ENCODE measurements at regions not wholly inside any gene's neighbourhood (a gene's known extent, or its start where the extent isn't known, plus 50 kb on each side); places are given as distances from the start of the nearest gene placed in this dataset.

GRCh38 chr6:12348530-12349511 lies 58.7 kb downstream of the EDN1 start:
- H3K36me3 ChIP-seq (ENCODE audit: insufficient read depth, low read length), result no peaks in the 10 kb centered on the region
- H2AFZ ChIP-seq (ENCODE audit: low read length, unreplicated experiment), result peak overlapping the region; percentile 27
- no peaks in the 10 kb centered on the region for H3K27me3 ChIP-seq (ENCODE audit: insufficient read depth, low read length)
- H3K27ac ChIP-seq (ENCODE audit: low read depth, low read length), result peak overlapping the region; percentile 55
- H3K4me3 ChIP-seq (ENCODE audit: low read depth, low read length), result no peak overlapping the region
- H3K79me2 ChIP-seq (ENCODE audit: control insufficient read depth, insufficient read depth, low read length, unreplicated experiment), result no peaks in the 10 kb centered on the region
- H3K4me1 ChIP-seq (ENCODE audit: control insufficient read depth, insufficient read depth, low read length, unreplicated experiment), result peaks cover 39% of the 10 kb centered on the region

GRCh38 chr6:12350644-12351170 lies 60.5 kb downstream of the EDN1 start:
- no peaks in the 10 kb centered on the region for H3K36me3 ChIP-seq (ENCODE audit: insufficient read depth, low read length)
- no peak overlapping the region for H3K4me3 ChIP-seq (ENCODE audit: low read depth, low read length)
- peaks cover 44% of the 10 kb centered on the region for H3K4me1 ChIP-seq (ENCODE audit: control insufficient read depth, insufficient read depth, low read length, unreplicated experiment)
- no peaks in the 10 kb centered on the region for H3K27me3 ChIP-seq (ENCODE audit: insufficient read depth, low read length)
- H3K79me2 ChIP-seq (ENCODE audit: control insufficient read depth, insufficient read depth, low read length, unreplicated experiment), result no peaks in the 10 kb centered on the region
- H2AFZ ChIP-seq (ENCODE audit: low read length, unreplicated experiment), result no peak overlapping the region
- no peak overlapping the region for H3K27ac ChIP-seq (ENCODE audit: low read depth, low read length)

GRCh38 chr6:12351672-12352071 lies 61.5 kb downstream of the EDN1 start:
- H3K36me3 ChIP-seq (ENCODE audit: insufficient read depth, low read length), result no peaks in the 10 kb centered on the region
- H3K4me1 ChIP-seq (ENCODE audit: control insufficient read depth, insufficient read depth, low read length, unreplicated experiment), result peaks cover 46% of the 10 kb centered on the region
- H2AFZ ChIP-seq (ENCODE audit: low read length, unreplicated experiment), result no peak overlapping the region
- no peaks in the 10 kb centered on the region for H3K79me2 ChIP-seq (ENCODE audit: control insufficient read depth, insufficient read depth, low read length, unreplicated experiment)
- H3K27me3 ChIP-seq (ENCODE audit: insufficient read depth, low read length), result no peaks in the 10 kb centered on the region
- H3K27ac ChIP-seq (ENCODE audit: low read depth, low read length), result no peak overlapping the region
- H3K4me3 ChIP-seq (ENCODE audit: low read depth, low read length), result no peak overlapping the region

GRCh38 chr6:12353731-12354130 lies 63.6 kb downstream of the EDN1 start:
- Histone ChIP-seq H2AFZ (ENCODE audit: low read length, unreplicated experiment) (no peak overlapping the region), H3K27ac (ENCODE audit: low read depth, low read length) (peak overlapping the region; percentile 88), H3K27me3 (ENCODE audit: insufficient read depth, low read length) (no peaks in the 10 kb centered on the region), H3K4me1 (ENCODE audit: control insufficient read depth, insufficient read depth, low read length, unreplicated experiment) (peaks cover 40% of the 10 kb centered on the region), H3K79me2 (ENCODE audit: control insufficient read depth, insufficient read depth, low read length, unreplicated experiment) (no peaks in the 10 kb centered on the region), H3K4me3 (ENCODE audit: low read depth, low read length) (no peak overlapping the region), H3K36me3 (ENCODE audit: insufficient read depth, low read length) (no peaks in the 10 kb centered on the region)

GRCh38 chr6:12354499-12354898 lies 64.3 kb downstream of the EDN1 start:
- Histone ChIP-seq H3K27ac (ENCODE audit: low read depth, low read length) (peak overlapping the region; percentile 88), H3K4me1 (ENCODE audit: control insufficient read depth, insufficient read depth, low read length, unreplicated experiment) (peaks cover 32% of the 10 kb centered on the region), H3K4me3 (ENCODE audit: low read depth, low read length) (peak overlapping the region; percentile 31; the same call in 1 of the 2 replicates), H2AFZ (ENCODE audit: low read length, unreplicated experiment) (no peak overlapping the region), H3K27me3 (ENCODE audit: insufficient read depth, low read length) (no peaks in the 10 kb centered on the region), H3K36me3 (ENCODE audit: insufficient read depth, low read length) (no peaks in the 10 kb centered on the region), H3K79me2 (ENCODE audit: control insufficient read depth, insufficient read depth, low read length, unreplicated experiment) (no peaks in the 10 kb centered on the region)

GRCh38 chr6:12355354-12355753 lies 65.2 kb downstream of the EDN1 start:
- no peaks in the 10 kb centered on the region for H3K36me3 ChIP-seq (ENCODE audit: insufficient read depth, low read length)
- peak overlapping the region; percentile 88 for H3K27ac ChIP-seq (ENCODE audit: low read depth, low read length)
- H3K4me1 ChIP-seq (ENCODE audit: control insufficient read depth, insufficient read depth, low read length, unreplicated experiment), result peaks cover 30% of the 10 kb centered on the region
- no peaks in the 10 kb centered on the region for H3K27me3 ChIP-seq (ENCODE audit: insufficient read depth, low read length)
- H2AFZ ChIP-seq (ENCODE audit: low read length, unreplicated experiment), result peak overlapping the region; percentile 11
- H3K79me2 ChIP-seq (ENCODE audit: control insufficient read depth, insufficient read depth, low read length, unreplicated experiment), result no peaks in the 10 kb centered on the region
- H3K4me3 ChIP-seq (ENCODE audit: low read depth, low read length), result no peak overlapping the region

- H3K36me3 ChIP-seq (ENCODE audit: insufficient read depth, low read length), result no peaks in the 10 kb centered on the region
- H3K4me1 ChIP-seq (ENCODE audit: control insufficient read depth, insufficient read depth, low read length, unreplicated experiment), result peaks cover 30% of the 10 kb centered on the region
- H3K4me3 ChIP-seq (ENCODE audit: low read depth, low read length), result no peak overlapping the region
- no peaks in the 10 kb centered on the region for H3K27me3 ChIP-seq (ENCODE audit: insufficient read depth, low read length)
- no peaks in the 10 kb centered on the region for H3K79me2 ChIP-seq (ENCODE audit: control insufficient read depth, insufficient read depth, low read length, unreplicated experiment)
- no peak overlapping the region for H2AFZ ChIP-seq (ENCODE audit: low read length, unreplicated experiment)
- H3K27ac ChIP-seq (ENCODE audit: low read depth, low read length), result no peak overlapping the region
Observed at GRCh38 chr6:12356431-12356830, 66.3 kb downstream of the EDN1 start.

GRCh38 chr6:12356983-12357972 lies 67.1 kb downstream of the EDN1 start:
- H3K27ac ChIP-seq (ENCODE audit: low read depth, low read length), result no peak overlapping the region
- H3K4me3 ChIP-seq (ENCODE audit: low read depth, low read length), result no peak overlapping the region
- no peaks in the 10 kb centered on the region for H3K27me3 ChIP-seq (ENCODE audit: insufficient read depth, low read length)
- no peaks in the 10 kb centered on the region for H3K36me3 ChIP-seq (ENCODE audit: insufficient read depth, low read length)
- H3K79me2 ChIP-seq (ENCODE audit: control insufficient read depth, insufficient read depth, low read length, unreplicated experiment), result no peaks in the 10 kb centered on the region
- peaks cover 30% of the 10 kb centered on the region for H3K4me1 ChIP-seq (ENCODE audit: control insufficient read depth, insufficient read depth, low read length, unreplicated experiment)
- no peak overlapping the region for H2AFZ ChIP-seq (ENCODE audit: low read length, unreplicated experiment)

- Histone ChIP-seq H3K27me3 (ENCODE audit: insufficient read depth, low read length) (no peaks in the 10 kb centered on the region), H3K36me3 (ENCODE audit: insufficient read depth, low read length) (no peaks in the 10 kb centered on the region), H3K4me1 (ENCODE audit: control insufficient read depth, insufficient read depth, low read length, unreplicated experiment) (peaks cover 26% of the 10 kb centered on the region), H3K4me3 (ENCODE audit: low read depth, low read length) (no peak overlapping the region), H2AFZ (ENCODE audit: low read length, unreplicated experiment) (peak overlapping the region; percentile 46), H3K79me2 (ENCODE audit: control insufficient read depth, insufficient read depth, low read length, unreplicated experiment) (no peaks in the 10 kb centered on the region), H3K27ac (ENCODE audit: low read depth, low read length) (no peak overlapping the region)
Observed at GRCh38 chr6:12359036-12359435, 68.9 kb downstream of the EDN1 start.

- H3K79me2 ChIP-seq (ENCODE audit: control insufficient read depth, insufficient read depth, low read length, unreplicated experiment), result no peaks in the 10 kb centered on the region
- H2AFZ ChIP-seq (ENCODE audit: low read length, unreplicated experiment), result no peak overlapping the region
- H3K4me1 ChIP-seq (ENCODE audit: control insufficient read depth, insufficient read depth, low read length, unreplicated experiment), result peaks cover 5% of the 10 kb centered on the region
- H3K27me3 ChIP-seq (ENCODE audit: insufficient read depth, low read length), result no peaks in the 10 kb centered on the region
- H3K27ac ChIP-seq (ENCODE audit: low read depth, low read length), result no peak overlapping the region
- H3K36me3 ChIP-seq (ENCODE audit: insufficient read depth, low read length), result no peaks in the 10 kb centered on the region
- no peak overlapping the region for H3K4me3 ChIP-seq (ENCODE audit: low read depth, low read length)
Observed at GRCh38 chr6:12361042-12361765, 71.0 kb downstream of the EDN1 start.

Data from ACC112 (cell line).